CD4-positive, alpha-beta T cell (primary cell): ENCODE measurements at regions not wholly inside any gene's neighbourhood (a gene's known extent, or its start where the extent isn't known, plus 50 kb on each side); places are given as distances from the start of the nearest gene placed in this dataset.

Experiments
- ATAC-seq: fragments of 200-7000 bp; cut with Tn5 transposase; one replicate; pipeline ENCODE4 v1.10.0; 2022; ENCODE audit warnings: mild to moderate bottlenecking; ENCODE audit not compliant: poor library complexity
- CTCF ChIA-PET: fragments of 350-600 bp; sonication (Branson Sonifier 250); formaldehyde crosslinking; loops from one replicate; lab custom pipeline; 2021; ENCODE audit warnings: antibody characterized with exemption, inconsistent platforms; lab: Charles Lee
- POLR2A ChIA-PET: fragments of 350-600 bp; sonication (Branson Sonifier 250); formaldehyde crosslinking; loops from one replicate; lab custom pipeline; 2021; ENCODE audit warnings: antibody characterized with exemption, inconsistent platforms; lab: Charles Lee
- DNase-seq, 14 experiments: peaks; one replicate each; pipeline ENCODE4 v3.0.0-alpha.2; 2013 to 2020; ENCODE audit warnings: mixed read lengths in 2 of 14
- H3K27ac ChIP-seq, 2 donors: one replicate each; pipeline versions ENCODE4 v1.5.1 to v1.7.0; 2013; ENCODE audit warnings: low read length in 2 of 2, low read depth in 1 of 2, mild to moderate bottlenecking in 1 of 2
- H3K27me3 ChIP-seq, 2 experiments: 1 replicate in 1 of 2; 2 replicates in 1 of 2; pipeline versions ENCODE4 v1.6.1 to v1.7.0; 2013; ENCODE audit warnings: low read length in 2 of 2, control low read depth in 1 of 2, mild to moderate bottlenecking in 1 of 2, moderate library complexity in 1 of 2; ENCODE audit not compliant: insufficient read depth in 2 of 2, control insufficient read depth in 1 of 2
- H3K36me3 ChIP-seq: one replicate; pipeline ENCODE4 v1.6.1; 2013; ENCODE audit warnings: low read length, control low read depth; ENCODE audit not compliant: insufficient read depth
- H3K4me1 ChIP-seq: one replicate; pipeline ENCODE4 v1.6.1; 2013; ENCODE audit warnings: low read length, control low read depth; ENCODE audit not compliant: insufficient read depth
- H3K4me3 ChIP-seq: one replicate; pipeline ENCODE4 v1.5.1; 2013; ENCODE audit warnings: mild to moderate bottlenecking, low read length, moderate library complexity
- H3K9me3 ChIP-seq, 2 experiments: 1 replicate in 1 of 2; 2 replicates in 1 of 2; pipeline versions ENCODE4 v1.6.1 to v1.7.0; 2013; ENCODE audit warnings: low read length in 2 of 2, mild to moderate bottlenecking in 2 of 2, control low read depth in 1 of 2, moderate library complexity in 1 of 2; ENCODE audit not compliant: control insufficient read depth in 1 of 2, insufficient read depth in 1 of 2
- H3K27ac Mint-ChIP-seq: one replicate; pipeline ENCODE4 v1.8.0; 2020; ENCODE audit warnings: mixed read lengths
- H3K27me3 Mint-ChIP-seq: one replicate; pipeline ENCODE4 v1.8.0; 2021; ENCODE audit warnings: mixed read lengths
- H3K36me3 Mint-ChIP-seq: one replicate; pipeline ENCODE4 v1.8.0; 2021; ENCODE audit warnings: low read depth, mixed read lengths
- H3K4me1 Mint-ChIP-seq: one replicate; pipeline ENCODE4 v1.8.0; 2021; ENCODE audit warnings: low read depth, mixed read lengths
- H3K4me3 Mint-ChIP-seq: one replicate; pipeline ENCODE4 v1.8.0; 2020; ENCODE audit warnings: mild to moderate bottlenecking, mixed read lengths
- H3K9me3 Mint-ChIP-seq: one replicate; pipeline ENCODE4 v1.8.0; 2020; ENCODE audit warnings: mixed read lengths
- CTCF ChIP-seq: fragments of 200-600 bp; IDR thresholded peaks from one replicate; pipeline ENCODE4 v1.8.0; 2022; ENCODE audit warnings: antibody characterized with exemption, mild to moderate bottlenecking
- intact Hi-C, 2 experiments: fragments of 100-400 bp; cut with DNase I in 1 of 2; cut with micrococcal nuclease in 1 of 2; formaldehyde crosslinking; loops; one replicate each; pipeline versions ENCODE4 v1.15.1 to v1.9.0; 2023 to 2025; cut with DNase I, micrococcal nuclease

GRCh38 chr10:130395248-130395936 lies 259.2 kb downstream of the GLRX3 start:
- H3K9me3 ChIP-seq, result peaks cover 19 to 61% of the 10 kb centered on the region in 2 experiments
- H3K4me1 ChIP-seq, result no peaks in the 10 kb centered on the region
- Mint-ChIP-seq H3K4me3 (no peak overlapping the region), H3K27ac (no peak overlapping the region), H3K36me3 (no peaks in the 10 kb centered on the region), H3K9me3 (peaks cover 9% of the 10 kb centered on the region), H3K27me3 (peaks cover 19% of the 10 kb centered on the region), H3K4me1 (no peaks in the 10 kb centered on the region)
- peaks cover 0 to 2% of the 10 kb centered on the region in 2 experiments for H3K27me3 ChIP-seq
- TF ChIP-seq CTCF, result no peak
- DNase-seq (no peak), ATAC-seq (no peak)
- intact Hi-C loops, result no loop called here
- no peaks in the 10 kb centered on the region for H3K36me3 ChIP-seq
- ChIA-PET CTCF (no interaction called here), POLR2A (no interaction called here)
- H3K27ac ChIP-seq, result no peak overlapping the region
- H3K4me3 ChIP-seq, result no peak overlapping the region

GRCh38 chr10:130396044-130396443 lies 259.9 kb downstream of the GLRX3 start:
- POLR2A ChIA-PET, result no interaction called here
- Mint-ChIP-seq H3K27me3 (peaks cover 20% of the 10 kb centered on the region), H3K9me3 (peaks cover 9% of the 10 kb centered on the region), H3K36me3 (no peaks in the 10 kb centered on the region), H3K4me3 (no peak overlapping the region), H3K4me1 (no peaks in the 10 kb centered on the region), H3K27ac (no peak overlapping the region)
- ATAC-seq (no peak), DNase-seq (no peak)
- Histone ChIP-seq H3K36me3 (no peaks in the 10 kb centered on the region), H3K9me3 (peaks cover 19 to 59% of the 10 kb centered on the region in 2 experiments), H3K4me1 (no peaks in the 10 kb centered on the region), H3K27me3 (no peaks in the 10 kb centered on the region), H3K27ac (no peak overlapping the region), H3K4me3 (no peak overlapping the region)
- TF ChIP-seq CTCF, result no peak
- intact Hi-C loops, result no loop called here
- CTCF ChIA-PET, result no interaction called here

GRCh38 chr10:130398090-130398994 lies 262.2 kb downstream of the GLRX3 start:
- ChIA-PET POLR2A (no interaction called here), CTCF (no interaction called here)
- no peak for TF ChIP-seq CTCF
- Mint-ChIP-seq H3K36me3 (no peaks in the 10 kb centered on the region), H3K4me3 (no peak overlapping the region), H3K27ac (no peak overlapping the region), H3K27me3 (peaks cover 6% of the 10 kb centered on the region), H3K4me1 (no peaks in the 10 kb centered on the region), H3K9me3 (peaks cover 9% of the 10 kb centered on the region)
- H3K9me3 ChIP-seq, result peaks cover 19 to 49% of the 10 kb centered on the region in 2 experiments
- intact Hi-C loops, result no loop called here
- ATAC-seq (no peak), DNase-seq (no peak)
- H3K4me1 ChIP-seq, result no peaks in the 10 kb centered on the region
- no peak overlapping the region for H3K27ac ChIP-seq
- H3K27me3 ChIP-seq, result no peaks in the 10 kb centered on the region
- no peak overlapping the region for H3K4me3 ChIP-seq
- H3K36me3 ChIP-seq, result no peaks in the 10 kb centered on the region
